ENCODE measurements at regions not wholly inside any gene's neighbourhood (a gene's known extent, or its start where the extent isn't known, plus 50 kb on each side); places are given as distances from the start of the nearest gene placed in this dataset.

DNA sequence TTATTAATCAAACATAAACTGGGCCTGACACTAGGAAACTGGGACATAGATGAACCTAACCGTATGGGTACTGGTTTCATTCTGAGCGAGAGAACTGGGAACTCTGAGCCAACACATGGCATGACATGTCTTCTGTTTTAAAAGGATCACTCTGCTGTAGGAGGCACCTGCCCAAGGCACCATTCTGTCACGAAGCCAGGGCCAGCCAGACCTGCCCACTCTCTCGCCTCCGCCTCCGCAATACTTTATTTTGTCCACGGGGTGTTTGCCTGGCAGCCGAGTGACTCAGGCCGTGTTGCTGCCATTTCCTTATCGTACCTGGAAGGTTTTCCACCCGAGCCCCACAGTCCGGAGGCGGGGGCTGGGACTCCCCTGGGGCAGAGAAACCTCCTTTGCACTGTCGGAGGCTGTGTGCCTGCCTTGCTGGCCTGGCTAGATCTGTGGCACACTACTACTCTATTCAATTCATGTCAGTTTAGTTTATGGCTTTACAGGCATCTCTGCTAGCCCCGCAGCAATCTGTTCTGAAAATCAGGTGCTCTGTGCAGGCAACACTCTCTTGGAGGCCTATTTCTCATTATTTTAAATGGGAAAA is 120.4 kb upstream of the ACKR3 start:
- H3K9me3 ChIP-seq (ENCODE audit: severe bottlenecking): no peaks in the 10 kb centered on the region
- H3K4me3 ChIP-seq (ENCODE audit: low read depth, low read length): no peak overlapping the region
- H3K36me3 ChIP-seq: no peaks in the 10 kb centered on the region
- H3K27me3 ChIP-seq (ENCODE audit: insufficient read depth, low read depth, severe bottlenecking): peaks cover 17% of the 10 kb centered on the region
- H3K27ac ChIP-seq: no peak overlapping the region
- TF ChIP-seq, protein P1, sequence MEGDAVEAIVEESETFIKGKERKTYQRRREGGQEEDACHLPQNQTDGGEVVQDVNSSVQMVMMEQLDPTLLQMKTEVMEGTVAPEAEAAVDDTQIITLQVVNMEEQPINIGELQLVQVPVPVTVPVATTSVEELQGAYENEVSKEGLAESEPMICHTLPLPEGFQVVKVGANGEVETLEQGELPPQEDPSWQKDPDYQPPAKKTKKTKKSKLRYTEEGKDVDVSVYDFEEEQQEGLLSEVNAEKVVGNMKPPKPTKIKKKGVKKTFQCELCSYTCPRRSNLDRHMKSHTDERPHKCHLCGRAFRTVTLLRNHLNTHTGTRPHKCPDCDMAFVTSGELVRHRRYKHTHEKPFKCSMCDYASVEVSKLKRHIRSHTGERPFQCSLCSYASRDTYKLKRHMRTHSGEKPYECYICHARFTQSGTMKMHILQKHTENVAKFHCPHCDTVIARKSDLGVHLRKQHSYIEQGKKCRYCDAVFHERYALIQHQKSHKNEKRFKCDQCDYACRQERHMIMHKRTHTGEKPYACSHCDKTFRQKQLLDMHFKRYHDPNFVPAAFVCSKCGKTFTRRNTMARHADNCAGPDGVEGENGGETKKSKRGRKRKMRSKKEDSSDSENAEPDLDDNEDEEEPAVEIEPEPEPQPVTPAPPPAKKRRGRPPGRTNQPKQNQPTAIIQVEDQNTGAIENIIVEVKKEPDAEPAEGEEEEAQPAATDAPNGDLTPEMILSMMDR (IDR thresholded peaks at IDR 0.05; ENCODE audit: low read depth, low read length): no peak
- DNase-seq: no peak

DNA sequence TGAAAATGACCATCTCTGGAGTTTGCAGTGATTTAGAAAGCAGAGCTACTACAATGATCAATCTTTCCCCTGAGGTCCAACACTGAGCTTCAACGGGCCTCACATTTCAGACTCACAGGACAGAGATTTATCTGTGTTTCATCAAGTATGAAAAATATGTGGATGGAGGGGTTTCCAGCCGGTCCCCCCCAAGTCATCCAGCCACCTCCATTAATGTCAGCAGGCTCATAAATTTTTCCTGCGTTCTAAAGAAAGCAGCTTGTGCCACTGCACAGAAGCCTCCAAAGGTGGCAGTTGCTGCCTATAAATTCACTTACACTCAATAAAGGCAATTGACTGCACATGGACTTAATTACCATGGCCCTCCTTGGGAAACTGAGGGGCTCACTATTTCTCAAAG is 117.4 kb upstream of the ACKR3 start:
- no peak overlapping the region for H3K4me3 ChIP-seq (ENCODE audit: low read depth, low read length)
- peaks cover 23% of the 10 kb centered on the region for H3K27me3 ChIP-seq (ENCODE audit: insufficient read depth, low read depth, severe bottlenecking)
- TF ChIP-seq, protein P1 (IDR thresholded peaks at IDR 0.05; ENCODE audit: low read depth, low read length): no peak

DNA sequence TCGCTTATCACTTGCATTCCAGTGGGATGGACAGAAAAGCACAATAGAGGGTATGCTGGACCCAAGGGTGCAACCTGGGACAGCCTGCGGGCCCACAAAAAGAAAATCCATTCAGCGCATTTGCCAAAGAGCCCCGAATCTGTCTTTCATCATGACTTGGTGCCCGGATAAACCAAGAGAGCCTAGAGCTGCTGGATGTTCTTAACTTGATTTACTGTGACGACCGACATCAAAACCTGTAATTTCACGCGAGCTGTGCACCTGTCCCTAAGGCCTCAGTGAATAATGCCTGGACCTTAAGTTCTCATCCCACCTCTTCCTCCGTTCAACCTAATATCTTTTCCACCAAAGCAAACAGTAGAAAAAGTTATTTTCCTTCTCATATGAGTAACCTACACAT is 115.5 kb upstream of the ACKR3 start:
- TF ChIP-seq, protein P1 (IDR thresholded peaks at IDR 0.05; ENCODE audit: low read depth, low read length): no peak
- Histone ChIP-seq H3K27me3 (ENCODE audit: insufficient read depth, low read depth, severe bottlenecking) (peaks cover 21% of the 10 kb centered on the region), H3K9me3 (ENCODE audit: severe bottlenecking) (peaks cover 13% of the 10 kb centered on the region), H3K4me3 (ENCODE audit: low read depth, low read length) (no peak overlapping the region), H3K27ac (no peak overlapping the region), H3K36me3 (no peaks in the 10 kb centered on the region)
- DNase-seq: no peak

More for the DNA sequence above, 117.4 kb upstream of the ACKR3 start:
- Histone ChIP-seq H3K9me3 (ENCODE audit: severe bottlenecking) (peaks cover 3% of the 10 kb centered on the region), H3K36me3 (no peaks in the 10 kb centered on the region), H3K27ac (no peak overlapping the region)
- DNase-seq: no peak

DNA sequence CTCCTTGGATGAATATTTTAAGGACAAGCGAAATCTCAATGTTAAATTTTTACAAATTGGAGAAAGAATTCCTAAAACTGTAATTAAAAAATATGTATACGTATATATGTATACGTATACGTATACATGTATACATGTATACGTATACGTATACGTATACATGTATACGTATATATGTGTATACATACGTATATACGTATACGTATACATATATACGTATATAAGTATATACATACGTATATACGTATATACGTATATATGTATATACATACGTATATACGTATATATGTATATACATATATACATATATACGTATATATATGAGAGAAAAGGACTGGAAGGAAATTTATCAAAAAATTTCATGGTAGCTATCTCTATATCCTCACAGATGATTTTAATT is 110.2 kb upstream of the ACKR3 start:
- H3K36me3 ChIP-seq: no peaks in the 10 kb centered on the region
- TF ChIP-seq, protein P1 (IDR thresholded peaks at IDR 0.05; ENCODE audit: low read depth, low read length): no peak
- peaks cover 15% of the 10 kb centered on the region for H3K9me3 ChIP-seq (ENCODE audit: severe bottlenecking)
- H3K27me3 ChIP-seq (ENCODE audit: insufficient read depth, low read depth, severe bottlenecking): peaks cover 9% of the 10 kb centered on the region
- no peak overlapping the region for H3K4me3 ChIP-seq (ENCODE audit: low read depth, low read length)
- no peak overlapping the region for H3K27ac ChIP-seq
- DNase-seq: no peak

DNA sequence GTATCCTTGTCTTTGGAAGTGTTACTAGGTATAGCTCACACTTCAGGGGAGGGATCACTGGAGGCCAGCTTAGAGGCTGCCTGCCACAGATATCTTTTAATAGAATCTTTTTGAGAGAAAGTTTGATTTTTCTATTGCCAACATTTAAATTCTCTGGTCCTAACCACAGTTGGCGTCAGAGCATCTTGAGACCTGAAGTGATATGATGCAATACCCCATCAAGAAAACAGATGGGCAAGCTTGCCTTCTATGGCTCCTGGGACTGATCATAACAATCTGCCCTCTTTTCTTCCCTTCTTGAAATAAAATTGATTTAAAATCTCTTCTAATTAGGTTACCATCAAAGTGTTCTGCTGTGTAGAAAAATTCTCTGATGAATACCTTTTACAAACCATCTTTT is 105.5 kb upstream of the ACKR3 start:
- DNase-seq: no peak
- Histone ChIP-seq H3K27me3 (ENCODE audit: insufficient read depth, low read depth, severe bottlenecking) (peaks cover 11% of the 10 kb centered on the region), H3K4me3 (ENCODE audit: low read depth, low read length) (no peak overlapping the region), H3K27ac (no peak overlapping the region), H3K9me3 (ENCODE audit: severe bottlenecking) (peaks cover 2% of the 10 kb centered on the region), H3K36me3 (no peaks in the 10 kb centered on the region)
- TF ChIP-seq, protein P1 (IDR thresholded peaks at IDR 0.05; ENCODE audit: low read depth, low read length): no peak

Measured in WERI-Rb-1 (cell line).